ENCODE measurements at regions not wholly inside any gene's neighbourhood (a gene's known extent, or its start where the extent isn't known, plus 50 kb on each side); places are given as distances from the start of the nearest gene placed in this dataset.

GRCh38 chr22:47716890-47717615 is 954.6 kb downstream of the TBC1D22A start:
- Histone ChIP-seq H3K4me3 (no peak overlapping the region), H3K9me3 (no peaks in the 10 kb centered on the region), H3K27me3 (no peaks in the 10 kb centered on the region), H3K36me3 (no peaks in the 10 kb centered on the region), H3K4me1 (ENCODE audit: insufficient read depth) (no peaks in the 10 kb centered on the region), H3K27ac (no peak overlapping the region)
- intact Hi-C loops (cut with DNase I), result no loop called here
- no peak for DNase-seq
- 82 to 87% (median 83%) methylated on average over 16 of the region's 16 CpGs for WGBS, 3 donors
- TF ChIP-seq EP300 (IDR thresholded peaks at IDR 0.05), result no peak
- no peak for TF ChIP-seq POLR2A (IDR thresholded peaks at IDR 0.05)
- no peak for TF ChIP-seq CTCF (IDR thresholded peaks at IDR 0.05)

GRCh38 chr22:47715866-47716578 is 953.6 kb downstream of the TBC1D22A start:
- intact Hi-C loops (cut with DNase I), result no loop called here
- no peaks in the 10 kb centered on the region for H3K9me3 ChIP-seq
- H3K36me3 ChIP-seq, result no peaks in the 10 kb centered on the region
- no peak for DNase-seq
- H3K27ac ChIP-seq, result no peak overlapping the region
- TF ChIP-seq EP300 (IDR thresholded peaks at IDR 0.05) (no peak), POLR2A (IDR thresholded peaks at IDR 0.05) (no peak), CTCF (IDR thresholded peaks at IDR 0.05) (no peak)
- no peaks in the 10 kb centered on the region for H3K27me3 ChIP-seq
- 93 to 97% (median 95%) methylated on average over 18 of the region's 18 CpGs for WGBS, 3 donors
- H3K4me1 ChIP-seq (ENCODE audit: insufficient read depth), result no peaks in the 10 kb centered on the region
- no peak overlapping the region for H3K4me3 ChIP-seq

- Histone ChIP-seq H3K36me3 (no peaks in the 10 kb centered on the region), H3K4me1 (ENCODE audit: insufficient read depth) (no peaks in the 10 kb centered on the region), H3K27ac (no peak overlapping the region), H3K4me3 (no peak overlapping the region), H3K9me3 (no peaks in the 10 kb centered on the region), H3K27me3 (no peaks in the 10 kb centered on the region)
- intact Hi-C loops (cut with DNase I), result no loop called here
- 51 to 65% (median 60%) methylated on average over 10 of the region's 10 CpGs for WGBS, 3 donors
- TF ChIP-seq CTCF (IDR thresholded peaks at IDR 0.05) (no peak), POLR2A (IDR thresholded peaks at IDR 0.05) (no peak), EP300 (IDR thresholded peaks at IDR 0.05) (no peak)
- no peak for DNase-seq
Observed at GRCh38 chr22:47713941-47714340, 951.5 kb downstream of the TBC1D22A start.

- no peaks in the 10 kb centered on the region for H3K9me3 ChIP-seq
- TF ChIP-seq POLR2A (IDR thresholded peaks at IDR 0.05) (no peak), CTCF (IDR thresholded peaks at IDR 0.05) (no peak), EP300 (IDR thresholded peaks at IDR 0.05) (no peak)
- H3K4me1 ChIP-seq (ENCODE audit: insufficient read depth), result no peaks in the 10 kb centered on the region
- 79 to 83% (median 81%) methylated on average over 4 of the region's 4 CpGs for WGBS, 3 donors
- H3K4me3 ChIP-seq, result no peak overlapping the region
- no peaks in the 10 kb centered on the region for H3K36me3 ChIP-seq
- DNase-seq, result no peak
- no peaks in the 10 kb centered on the region for H3K27me3 ChIP-seq
- intact Hi-C loops (cut with DNase I), result no loop called here
- H3K27ac ChIP-seq, result no peak overlapping the region
Observed at GRCh38 chr22:47710135-47710534, 947.7 kb downstream of the TBC1D22A start.
